ENCODE measurements at regions not wholly inside any gene's neighbourhood (a gene's known extent, or its start where the extent isn't known, plus 50 kb on each side); places are given as distances from the start of the nearest gene placed in this dataset.

- Mint-ChIP-seq H3K9me3 (peaks cover 0 to 6% (median 0%) of the 10 kb centered on the region in 6 donors), H3K4me3 (no peak overlapping the region), H3K4me1 (peaks cover 0 to 7% of the 10 kb centered on the region in 2 donors), H3K27me3 (ENCODE audit: low read depth in 3 of 3) (peaks cover 0 to 2% (median 2%) of the 10 kb centered on the region in 3 donors), H3K27ac (no peak overlapping the region), H3K36me3 (no peaks in the 10 kb centered on the region)
- no peak for DNase-seq
These were observed 625.4 kb upstream of the FANCL start for GRCh38 chr2:58866527-58866926.

GRCh38 chr2:58866040-58866439, 624.9 kb upstream of the FANCL start:
- peak; percentile 8 to 25 (median 15) for DNase-seq
- H3K36me3 Mint-ChIP-seq: no peaks in the 10 kb centered on the region
- H3K4me1 Mint-ChIP-seq: peaks cover 0 to 7% of the 10 kb centered on the region in 2 donors
- no peak overlapping the region for H3K27ac Mint-ChIP-seq
- no peak overlapping the region for H3K4me3 Mint-ChIP-seq
- peaks cover 0 to 6% (median 0%) of the 10 kb centered on the region in 6 donors for H3K9me3 Mint-ChIP-seq
- H3K27me3 Mint-ChIP-seq (ENCODE audit: low read depth in 3 of 3): peaks cover 0 to 2% (median 2%) of the 10 kb centered on the region in 3 donors

DNA sequence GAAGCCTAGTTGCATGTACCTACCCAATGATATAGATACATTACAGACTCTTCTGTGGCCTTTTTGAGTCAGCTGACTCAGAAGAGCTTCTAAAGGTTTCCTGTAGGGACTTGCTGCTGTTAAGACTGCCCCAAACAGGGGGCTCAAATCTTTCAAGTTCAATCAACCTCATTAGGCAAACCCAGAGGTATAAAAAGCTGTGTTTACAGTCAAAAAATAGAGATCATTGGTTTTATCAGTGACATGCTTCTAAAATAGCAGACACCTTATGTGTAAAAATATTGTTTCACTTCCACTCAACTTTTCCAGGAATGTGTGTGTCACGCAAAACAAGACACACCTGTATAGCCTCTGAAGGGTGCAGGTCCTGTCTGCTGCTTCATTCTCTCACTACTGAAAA, 624.3 kb upstream of the FANCL start:
- Mint-ChIP-seq H3K27ac (no peak overlapping the region), H3K27me3 (ENCODE audit: low read depth in 3 of 3) (peaks cover 0 to 2% (median 0%) of the 10 kb centered on the region in 3 donors), H3K4me1 (peaks cover 0 to 7% of the 10 kb centered on the region in 2 donors), H3K9me3 (peaks cover 0 to 6% (median 0%) of the 10 kb centered on the region in 6 donors), H3K4me3 (no peak overlapping the region), H3K36me3 (no peaks in the 10 kb centered on the region)
- DNase-seq: no peak

- no peak for DNase-seq
- Mint-ChIP-seq H3K36me3 (no peaks in the 10 kb centered on the region), H3K4me1 (peaks cover 0 to 7% of the 10 kb centered on the region in 2 donors), H3K9me3 (peaks cover 0 to 8% (median 2%) of the 10 kb centered on the region in 6 donors), H3K27me3 (ENCODE audit: low read depth in 3 of 3) (peaks cover 0 to 2% (median 0%) of the 10 kb centered on the region in 3 donors), H3K4me3 (no peak overlapping the region), H3K27ac (no peak overlapping the region)
These were observed 621.1 kb upstream of the FANCL start for GRCh38 chr2:58862244-58862643.

DNA sequence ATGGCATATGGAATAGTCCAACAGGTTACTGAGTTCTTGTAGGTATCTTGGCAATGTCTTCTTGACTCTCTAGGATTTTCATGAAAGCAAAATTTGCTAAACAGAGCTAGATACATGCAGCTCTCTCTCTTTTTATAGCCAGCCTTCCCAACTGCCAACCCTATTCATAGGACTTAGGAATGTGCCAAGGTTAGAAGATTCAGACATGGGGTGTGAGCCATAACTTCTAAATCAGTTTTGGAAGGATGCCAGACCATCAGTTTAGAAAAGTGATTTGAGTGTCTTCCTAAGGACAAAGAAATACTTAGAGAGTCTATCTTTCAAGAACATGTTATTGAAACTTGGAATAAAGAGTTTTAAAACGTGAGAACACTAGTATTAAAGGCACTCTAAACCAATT, 619.5 kb upstream of the FANCL start:
- no peak for DNase-seq
- H3K27me3 Mint-ChIP-seq (ENCODE audit: low read depth in 3 of 3): no peaks in the 10 kb centered on the region
- H3K27ac Mint-ChIP-seq: no peak overlapping the region
- peaks cover 0 to 15% (median 4%) of the 10 kb centered on the region in 6 donors for H3K9me3 Mint-ChIP-seq
- H3K4me1 Mint-ChIP-seq: no peaks in the 10 kb centered on the region
- no peaks in the 10 kb centered on the region for H3K36me3 Mint-ChIP-seq
- no peak overlapping the region for H3K4me3 Mint-ChIP-seq

DNA sequence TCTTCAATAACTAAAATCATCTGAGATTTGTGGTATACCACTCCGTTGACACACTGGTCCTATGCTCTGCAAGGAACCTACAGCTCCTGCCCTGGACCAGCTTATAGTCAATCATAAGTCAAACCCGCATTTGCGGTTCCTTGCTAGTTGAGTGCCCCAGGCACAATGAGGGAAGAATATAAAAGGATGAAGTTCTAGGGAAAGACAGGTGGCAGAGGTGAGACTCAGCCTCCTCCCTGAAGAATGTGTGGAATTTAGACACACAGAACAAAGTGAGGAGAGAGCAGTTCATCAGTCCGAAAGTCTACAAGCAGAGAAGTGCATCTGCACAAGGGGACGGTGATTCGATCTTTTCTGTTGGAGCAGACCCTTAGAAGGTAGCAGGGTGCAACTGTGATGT, 615.0 kb upstream of the FANCL start:
- no peaks in the 10 kb centered on the region for H3K4me1 Mint-ChIP-seq

DNA sequence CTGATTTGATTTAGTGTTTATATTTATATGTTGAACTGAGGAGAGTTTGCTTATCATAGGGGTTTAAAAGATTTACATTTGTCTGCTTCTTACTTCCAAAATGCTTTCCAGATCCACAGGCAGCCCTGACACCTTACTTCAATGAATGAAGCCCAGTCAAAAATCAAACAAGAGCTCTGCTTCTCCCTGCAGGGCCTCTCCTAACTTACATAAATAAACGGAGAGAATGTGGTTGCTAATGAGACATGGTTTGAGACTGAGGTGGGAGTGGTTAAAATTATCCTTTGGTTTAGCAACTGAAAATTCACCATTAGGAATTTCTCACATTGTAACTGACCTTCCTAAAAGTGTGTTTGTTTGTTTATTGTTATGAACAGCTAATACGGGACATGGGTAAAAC, 612.3 kb upstream of the FANCL start:
- DNase-seq: no peak
- Mint-ChIP-seq H3K4me3 (no peak overlapping the region), H3K27me3 (ENCODE audit: low read depth in 3 of 3) (peaks cover 0 to 2% (median 0%) of the 10 kb centered on the region in 3 donors), H3K27ac (no peak overlapping the region), H3K4me1 (no peaks in the 10 kb centered on the region), H3K36me3 (no peaks in the 10 kb centered on the region), H3K9me3 (peaks cover 0 to 12% (median 5%) of the 10 kb centered on the region in 6 donors)

More for the DNA sequence above, 615.0 kb upstream of the FANCL start:
- Mint-ChIP-seq H3K4me3 (no peak overlapping the region), H3K27ac (no peak overlapping the region), H3K27me3 (ENCODE audit: low read depth in 3 of 3) (peaks cover 0 to 2% (median 0%) of the 10 kb centered on the region in 3 donors), H3K9me3 (peaks cover 0 to 15% (median 3%) of the 10 kb centered on the region in 6 donors), H3K36me3 (no peaks in the 10 kb centered on the region)
- DNase-seq: no peak

DNA sequence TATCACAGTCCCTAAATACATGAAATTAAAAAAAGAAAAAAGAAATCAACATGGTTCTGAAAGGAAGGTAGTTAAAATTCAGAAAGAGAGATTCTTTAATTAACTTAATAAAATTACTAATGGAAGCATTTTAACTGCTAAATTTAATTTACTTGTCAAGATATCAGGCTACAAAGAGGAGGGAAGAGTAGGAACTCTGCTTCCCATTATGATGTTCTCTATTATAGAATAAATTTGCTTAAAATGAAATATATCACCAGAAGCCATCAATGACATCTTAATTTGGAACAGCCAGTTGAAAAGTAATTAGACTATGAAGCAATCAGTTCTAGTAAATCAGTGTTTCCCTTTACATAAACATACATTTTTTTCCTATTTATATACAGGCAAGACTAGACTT, 611.8 kb upstream of the FANCL start:
- H3K4me3 Mint-ChIP-seq: no peak overlapping the region

DNA sequence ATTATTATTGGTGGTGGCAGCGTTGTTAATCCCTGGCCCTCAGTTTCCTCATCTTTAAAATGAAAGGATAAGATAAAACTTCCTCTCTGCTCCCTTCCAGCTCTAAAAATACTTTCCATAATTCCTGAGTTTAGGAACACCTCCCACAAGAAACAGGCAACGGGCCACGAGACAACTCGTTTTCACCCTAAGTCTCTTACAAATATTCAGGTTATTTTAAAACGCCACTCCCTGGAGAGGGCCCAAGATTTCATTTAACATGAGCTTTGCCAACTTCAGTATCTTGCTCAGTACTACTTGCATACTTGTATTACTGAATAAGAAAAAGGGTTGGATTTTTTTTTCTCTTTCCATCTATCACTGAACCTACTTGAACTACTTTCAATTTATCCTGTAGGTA, 611.1 kb upstream of the FANCL start:
- H3K27ac Mint-ChIP-seq: no peak overlapping the region
- H3K9me3 Mint-ChIP-seq: peaks cover 0 to 12% (median 5%) of the 10 kb centered on the region in 6 donors

More for the DNA sequence above, 611.8 kb upstream of the FANCL start:
- H3K27ac Mint-ChIP-seq: no peak overlapping the region
- H3K4me1 Mint-ChIP-seq: no peaks in the 10 kb centered on the region
- peaks cover 0 to 2% (median 0%) of the 10 kb centered on the region in 3 donors for H3K27me3 Mint-ChIP-seq (ENCODE audit: low read depth in 3 of 3)
- DNase-seq: no peak
- peaks cover 0 to 12% (median 5%) of the 10 kb centered on the region in 6 donors for H3K9me3 Mint-ChIP-seq
- no peaks in the 10 kb centered on the region for H3K36me3 Mint-ChIP-seq

GRCh38 chr2:58851598-58851997, 610.5 kb upstream of the FANCL start:
- no peaks in the 10 kb centered on the region for H3K36me3 Mint-ChIP-seq
- H3K27ac Mint-ChIP-seq: no peak overlapping the region

More for the DNA sequence above, 611.1 kb upstream of the FANCL start:
- Mint-ChIP-seq H3K27me3 (ENCODE audit: low read depth in 3 of 3) (peaks cover 0 to 2% (median 0%) of the 10 kb centered on the region in 3 donors), H3K36me3 (no peaks in the 10 kb centered on the region), H3K4me3 (no peak overlapping the region), H3K4me1 (no peaks in the 10 kb centered on the region)
- DNase-seq: no peak

GRCh38 chr2:58845011-58845410, 603.9 kb upstream of the FANCL start:
- Mint-ChIP-seq H3K4me1 (no peaks in the 10 kb centered on the region), H3K9me3 (peaks cover 0 to 9% (median 1%) of the 10 kb centered on the region in 6 donors), H3K27me3 (ENCODE audit: low read depth in 3 of 3) (no peaks in the 10 kb centered on the region), H3K36me3 (no peaks in the 10 kb centered on the region), H3K4me3 (no peak overlapping the region), H3K27ac (no peak overlapping the region)
- DNase-seq: no peak

More at GRCh38 chr2:58851598-58851997, 610.5 kb upstream of the FANCL start:
- Mint-ChIP-seq H3K4me3 (no peak overlapping the region), H3K4me1 (no peaks in the 10 kb centered on the region), H3K27me3 (ENCODE audit: low read depth in 3 of 3) (peaks cover 0 to 2% (median 0%) of the 10 kb centered on the region in 3 donors), H3K9me3 (peaks cover 0 to 13% (median 2%) of the 10 kb centered on the region in 6 donors)
- DNase-seq: no peak

DNA sequence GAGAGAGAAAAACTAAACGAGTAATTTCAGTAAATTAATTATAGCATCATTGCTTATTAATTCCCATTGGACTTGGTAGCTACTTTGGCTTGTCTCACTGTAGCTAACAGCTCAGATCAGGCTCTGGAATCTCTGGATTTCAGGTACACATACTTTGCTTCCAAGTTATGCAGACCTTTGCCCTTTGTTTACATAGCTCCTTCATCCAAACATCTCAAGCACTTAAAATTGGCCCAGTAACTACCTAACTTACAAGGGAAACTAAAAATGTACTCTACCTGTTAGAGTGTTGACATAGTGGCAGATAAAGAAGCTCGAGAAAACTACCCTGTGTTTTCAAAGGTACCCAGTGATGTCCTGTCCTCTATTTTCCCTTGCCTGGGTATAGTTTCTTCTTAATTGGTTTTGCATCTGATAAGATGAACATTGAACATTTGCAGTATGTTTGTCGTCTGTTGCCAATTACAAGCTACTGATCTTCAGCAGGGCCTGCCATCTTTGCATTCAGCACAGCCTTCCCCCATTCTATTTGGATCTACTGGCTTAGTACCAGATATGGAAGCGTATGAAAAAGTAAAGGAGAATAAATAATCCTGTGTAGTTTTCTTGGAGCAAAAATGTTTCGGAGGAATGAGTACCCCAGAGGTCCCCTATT, 601.5 kb upstream of the FANCL start:
- H3K27me3 Mint-ChIP-seq (ENCODE audit: low read depth in 3 of 3): no peaks in the 10 kb centered on the region
- no peak overlapping the region for H3K4me3 Mint-ChIP-seq
- no peak for DNase-seq
- no peaks in the 10 kb centered on the region for H3K4me1 Mint-ChIP-seq
- H3K9me3 Mint-ChIP-seq: peaks cover 0 to 7% (median 1%) of the 10 kb centered on the region in 6 donors
- H3K27ac Mint-ChIP-seq: no peak overlapping the region
- no peaks in the 10 kb centered on the region for H3K36me3 Mint-ChIP-seq

DNA sequence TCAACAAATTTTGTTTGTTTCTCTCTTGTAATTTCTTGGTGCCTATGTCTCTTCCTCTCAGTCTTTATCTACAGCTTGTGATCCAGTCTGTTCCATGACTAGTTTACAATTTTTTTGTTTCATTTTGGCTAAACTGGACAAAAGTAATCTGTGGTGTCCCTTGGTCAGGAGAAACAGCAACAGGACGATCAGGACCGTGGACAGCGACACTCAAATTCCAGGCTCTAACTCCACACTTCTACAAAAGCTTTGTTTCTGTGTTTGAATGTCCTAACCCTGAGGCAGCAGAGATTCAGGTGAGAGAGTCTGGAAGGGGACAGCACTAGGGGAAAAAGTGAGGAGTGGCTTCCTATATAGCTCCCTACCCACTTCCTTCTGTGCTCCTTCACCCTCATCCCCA, 593.3 kb upstream of the FANCL start:
- no peaks in the 10 kb centered on the region for H3K4me1 Mint-ChIP-seq
- H3K9me3 Mint-ChIP-seq: peaks cover 1 to 33% (median 5%) of the 10 kb centered on the region in 6 donors
- no peak for DNase-seq
- H3K4me3 Mint-ChIP-seq: no peak overlapping the region
- no peaks in the 10 kb centered on the region for H3K27me3 Mint-ChIP-seq (ENCODE audit: low read depth in 3 of 3)
- no peaks in the 10 kb centered on the region for H3K36me3 Mint-ChIP-seq
- no peak overlapping the region for H3K27ac Mint-ChIP-seq

- DNase-seq: no peak
- Mint-ChIP-seq H3K4me1 (no peaks in the 10 kb centered on the region), H3K4me3 (no peak overlapping the region), H3K27me3 (ENCODE audit: low read depth in 3 of 3) (peaks cover 0 to 2% (median 1%) of the 10 kb centered on the region in 3 donors), H3K36me3 (peaks cover 0 to 5% (median 5%) of the 10 kb centered on the region in 3 donors), H3K27ac (no peak overlapping the region), H3K9me3 (peaks cover 12 to 59% (median 37%) of the 10 kb centered on the region in 6 donors)
These were observed 585.7 kb upstream of the FANCL start for GRCh38 chr2:58826795-58827194.

Data from immature natural killer cell (primary cell).